MCF 10A (cell line): ENCODE measurements at regions not wholly inside any gene's neighbourhood (a gene's known extent, or its start where the extent isn't known, plus 50 kb on each side); places are given as distances from the start of the nearest gene placed in this dataset.

Experiments
- BruUV-seq: library from RNA; stranded (reverse); fragments of 400-500 nt; replicated peaks from 2 replicates; lab custom pipeline; 2021; lab: Mats Ljungman, UMichigan
- CTCF ChIA-PET: fragments of 300-600 bp; sonication (Branson Sonifier 250); formaldehyde crosslinking; extraction: SDS; loops from one replicate; lab custom pipeline; 2021; ENCODE audit warnings: antibody characterized with exemption, inconsistent platforms; lab: Yijun Ruan, JAX
- POLR2A ChIA-PET: fragments of 300-600, 350-650 bp; sonication (Branson Sonifier 250); formaldehyde crosslinking; extraction: SDS; loops from one replicate; lab custom pipeline; 2020; ENCODE audit warnings: antibody characterized with exemption, inconsistent platforms; lab: Yijun Ruan, JAX
- DNase-seq: peaks from one replicate; pipeline ENCODE4 v3.0.0-alpha.2; 2018; ENCODE audit not compliant: unreplicated experiment
- H3K27ac Mint-ChIP-seq: one replicate; pipeline ENCODE4 v1.8.0; 2022; ENCODE audit warnings: mild to moderate bottlenecking, low read depth, mixed read lengths; ENCODE audit not compliant: unreplicated experiment
- H3K27me3 Mint-ChIP-seq: one replicate; pipeline ENCODE4 v1.8.0; 2022; ENCODE audit warnings: mixed read lengths; ENCODE audit not compliant: insufficient read depth, unreplicated experiment
- H3K36me3 Mint-ChIP-seq: one replicate; pipeline ENCODE4 v1.8.0; 2022; ENCODE audit warnings: mild to moderate bottlenecking, moderate library complexity, mixed read lengths; ENCODE audit not compliant: insufficient read depth, unreplicated experiment
- H3K4me1 Mint-ChIP-seq: one replicate; pipeline ENCODE4 v1.8.0; 2022; ENCODE audit warnings: mixed read lengths; ENCODE audit not compliant: insufficient read depth, unreplicated experiment
- H3K4me3 Mint-ChIP-seq: one replicate; pipeline ENCODE4 v1.8.0; 2022; ENCODE audit warnings: mild to moderate bottlenecking, moderate library complexity, mixed read lengths; ENCODE audit not compliant: unreplicated experiment
- H3K9me3 Mint-ChIP-seq: one replicate; pipeline ENCODE4 v1.8.0; 2022; ENCODE audit warnings: mixed read lengths; ENCODE audit not compliant: unreplicated experiment
- CTCF ChIP-seq: fragments of 200-600 bp; IDR thresholded peaks from one replicate; pipeline ENCODE4 v1.8.0; 2022; ENCODE audit warnings: antibody characterized with exemption, mild to moderate bottlenecking; ENCODE audit not compliant: unreplicated experiment
- intact Hi-C: fragments of 100-400 bp; cut with micrococcal nuclease; formaldehyde crosslinking; loops from 2 replicates; pipeline ENCODE4 v1.14.1; 2022

- ChIA-PET POLR2A (interaction anchor here (4.3 to 5.5 kb wide), 2 partner anchors 10 to 15 kb away, joined by 22 to 28 read pairs; no protein-coding TSS in a partner anchor), CTCF (no interaction called here)
- DNase-seq: no peak
- TF ChIP-seq CTCF: no peak
- peaks cover 15% of the 10 kb centered on the region for H3K4me1 Mint-ChIP-seq
- no peak overlapping the region for H3K4me3 Mint-ChIP-seq
- BruUV-seq: no TSS peak
- intact Hi-C loops: no loop called here
- no peaks in the 10 kb centered on the region for H3K36me3 Mint-ChIP-seq
- H3K27ac Mint-ChIP-seq: no peak overlapping the region
- no peaks in the 10 kb centered on the region for H3K9me3 Mint-ChIP-seq
- no peaks in the 10 kb centered on the region for H3K27me3 Mint-ChIP-seq
Observed at GRCh38 chr3:29080967-29081366, 199.9 kb upstream of the RBMS3 start.

GRCh38 chr3:29083081-29083480 lies 197.8 kb upstream of the RBMS3 start:
- Mint-ChIP-seq H3K9me3 (no peaks in the 10 kb centered on the region), H3K27me3 (no peaks in the 10 kb centered on the region), H3K4me1 (peaks cover 15% of the 10 kb centered on the region), H3K4me3 (no peak overlapping the region), H3K27ac (no peak overlapping the region), H3K36me3 (no peaks in the 10 kb centered on the region)
- ChIA-PET POLR2A (interaction anchor here (0.7 to 5.5 kb wide), 5 partner anchors 12 to 387 kb away, joined by 3 to 28 read pairs (median 5); no protein-coding TSS in a partner anchor), CTCF (interaction anchor here (0.6 kb wide), 2 partner anchors 13 to 406 kb away, joined by 3 read pairs; no protein-coding TSS in a partner anchor)
- BruUV-seq: no TSS peak
- intact Hi-C loops: no loop called here
- DNase-seq: no peak
- TF ChIP-seq CTCF: no peak

- peaks cover 15% of the 10 kb centered on the region for H3K4me1 Mint-ChIP-seq
- H3K36me3 Mint-ChIP-seq: no peaks in the 10 kb centered on the region
- no peaks in the 10 kb centered on the region for H3K9me3 Mint-ChIP-seq
- POLR2A ChIA-PET: interaction anchor here (0.7 to 5.5 kb wide), 9 partner anchors 8 to 612 kb away, joined by 3 to 28 read pairs (median 5); partner anchors contain the start of gene RBMS3
- BruUV-seq: no TSS peak
- DNase-seq: peak; percentile 16
- H3K27me3 Mint-ChIP-seq: no peaks in the 10 kb centered on the region
- CTCF ChIA-PET: interaction anchor here (0.6 kb wide), 2 partner anchors 13 to 245 kb away, joined by 3 read pairs; no protein-coding TSS in a partner anchor
- no peak overlapping the region for H3K4me3 Mint-ChIP-seq
- intact Hi-C loops: no loop called here
- no peak for TF ChIP-seq CTCF
- H3K27ac Mint-ChIP-seq: peak overlapping the region; percentile 57
Observed at GRCh38 chr3:29083676-29084075, 197.2 kb upstream of the RBMS3 start.

GRCh38 chr3:29088579-29088978 lies 192.3 kb upstream of the RBMS3 start:
- Mint-ChIP-seq H3K4me1 (peaks cover 13% of the 10 kb centered on the region), H3K36me3 (no peaks in the 10 kb centered on the region), H3K27ac (no peak overlapping the region), H3K27me3 (no peaks in the 10 kb centered on the region), H3K9me3 (no peaks in the 10 kb centered on the region), H3K4me3 (no peak overlapping the region)
- no TSS peak for BruUV-seq
- TF ChIP-seq CTCF: no peak
- intact Hi-C loops: no loop called here
- DNase-seq: no peak
- POLR2A ChIA-PET: no interaction called here
- CTCF ChIA-PET: no interaction called here
